Inferior parietal cortex (tissue), 1 donor: ENCODE measurements at regions not wholly inside any gene's neighbourhood (a gene's known extent, or its start where the extent isn't known, plus 50 kb on each side); places are given as distances from the start of the nearest gene placed in this dataset.

Experiments
- DNase-seq: peaks from one replicate; pipeline ENCODE4 v3.0.0-alpha.2; 2016; ENCODE audit errors: extremely low spot score

DNA sequence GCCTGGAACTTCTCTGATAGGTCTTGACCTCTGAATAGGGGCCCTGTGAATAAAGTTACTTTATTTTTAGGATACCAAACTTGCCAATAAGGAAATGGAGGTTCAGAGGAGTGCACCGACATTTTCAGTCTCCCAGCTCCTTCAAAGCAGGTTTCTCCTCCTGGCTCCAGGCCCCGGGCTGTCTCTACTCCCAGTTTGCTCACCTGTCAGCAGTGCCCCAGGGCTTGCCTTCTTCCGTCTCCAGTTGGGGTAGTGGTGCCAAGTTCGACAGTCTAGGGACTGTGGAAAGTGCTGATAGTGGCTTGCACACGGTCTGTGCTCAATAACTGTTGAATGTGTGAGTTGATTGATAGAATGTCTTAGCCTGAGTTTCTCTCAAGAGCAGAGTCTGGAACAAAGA, 149.2 kb downstream of the ACTL8 start:
- no peak for DNase-seq

DNA sequence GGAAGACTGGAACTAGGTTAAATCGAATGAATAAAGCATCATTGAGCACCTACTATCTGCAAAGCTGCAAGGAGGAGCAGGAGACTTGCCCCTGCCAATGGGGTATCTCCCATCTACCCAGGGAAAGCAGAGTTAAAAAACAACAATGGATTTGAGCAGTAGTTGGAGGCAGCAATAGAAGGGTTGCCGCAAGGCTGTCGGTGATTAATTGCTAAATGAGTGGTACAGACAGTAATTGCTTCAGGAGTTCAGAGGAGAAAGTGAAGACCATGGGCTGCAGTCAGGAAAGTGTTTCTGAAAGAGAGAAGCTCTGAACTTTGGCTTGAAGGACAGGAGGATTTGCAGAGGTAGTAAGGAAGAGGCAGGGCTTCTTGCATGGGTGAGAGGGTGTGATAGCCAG, 152.9 kb downstream of the ACTL8 start:
- no peak for DNase-seq

DNA sequence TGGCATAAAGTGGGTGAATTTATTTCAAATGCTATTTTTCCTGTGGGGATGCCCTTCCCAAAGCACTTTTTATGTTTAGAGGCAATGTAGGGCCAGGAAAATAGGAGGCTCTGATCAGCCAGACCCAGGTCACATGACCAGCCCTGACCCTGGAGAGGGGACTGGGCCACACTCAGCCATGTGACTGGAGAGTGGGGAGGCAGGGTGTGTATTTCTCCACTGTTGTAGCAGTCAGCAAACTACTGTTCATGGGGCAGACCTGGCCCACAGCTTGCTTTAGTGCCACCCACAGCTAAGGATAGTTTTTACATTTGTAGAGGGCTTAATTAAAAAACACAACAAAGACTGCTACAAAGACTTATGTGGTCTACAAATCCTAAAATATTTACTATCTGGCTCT, 153.8 kb downstream of the ACTL8 start:
- no peak for DNase-seq

- DNase-seq, result no peak
Measured at GRCh38 chr1:17909634-17910033, 154.5 kb downstream of the ACTL8 start.

DNA sequence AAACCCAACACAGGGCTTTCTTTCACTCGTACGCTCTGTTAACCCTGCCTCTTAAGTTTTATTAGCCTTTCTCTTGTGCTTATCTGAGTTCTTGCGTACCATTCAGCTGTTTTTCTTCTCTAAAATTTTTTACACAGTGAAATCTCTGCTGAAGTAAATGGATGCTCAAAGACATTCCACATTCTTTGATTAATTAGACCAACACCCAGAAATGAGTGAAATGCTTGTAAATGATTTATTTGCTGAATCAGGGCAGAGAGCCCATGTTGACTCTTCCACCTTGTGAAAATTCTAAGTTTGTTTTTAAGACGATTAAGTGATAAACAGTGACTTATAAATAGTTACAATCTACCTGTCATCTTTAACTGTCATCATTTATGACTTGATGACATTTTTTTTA, 156.7 kb downstream of the ACTL8 start:
- DNase-seq, result no peak

- no peak for DNase-seq
Measured at GRCh38 chr1:17912491-17912890, 157.4 kb downstream of the ACTL8 start.

DNA sequence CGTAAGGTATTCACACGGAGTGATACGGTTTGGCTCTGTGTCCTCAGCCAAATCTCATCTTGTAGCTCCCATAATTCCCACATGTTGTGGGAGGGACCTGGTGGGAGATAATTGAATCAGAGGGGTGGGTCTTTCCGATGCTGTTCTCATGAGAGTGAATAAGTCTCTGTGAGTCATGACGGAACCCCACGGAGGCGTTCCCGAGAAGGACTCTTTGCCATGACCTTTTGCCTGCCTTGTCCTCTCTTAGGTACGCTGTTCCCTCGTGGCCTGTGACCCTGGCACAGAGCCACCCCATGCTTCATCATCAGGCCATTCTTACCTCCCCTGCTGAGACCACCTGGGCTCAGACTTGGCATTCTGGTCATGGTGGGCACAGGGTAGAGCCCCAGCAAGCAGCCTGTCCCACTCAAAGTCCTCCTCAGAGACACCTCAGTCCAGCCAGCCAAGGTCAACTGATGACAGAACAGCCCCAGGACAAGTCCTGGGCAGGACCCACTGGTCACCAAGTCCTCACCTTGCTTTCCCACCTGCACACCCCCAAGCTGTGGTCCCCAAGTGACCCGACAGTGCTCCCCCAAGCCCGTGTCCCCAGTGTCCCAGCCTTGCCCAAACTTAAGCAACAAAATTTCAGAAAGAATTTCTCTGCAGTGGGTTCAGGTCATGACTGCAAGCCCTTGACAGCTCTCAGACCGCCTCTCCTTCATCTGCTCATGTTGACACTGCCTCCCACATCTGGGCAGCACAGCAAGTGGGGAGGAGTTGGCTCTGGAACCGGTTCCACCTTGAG, 158.4 kb downstream of the ACTL8 start:
- no peak for DNase-seq

- no peak for DNase-seq
Measured at GRCh38 chr1:17914131-17914530, 159.0 kb downstream of the ACTL8 start.

DNA sequence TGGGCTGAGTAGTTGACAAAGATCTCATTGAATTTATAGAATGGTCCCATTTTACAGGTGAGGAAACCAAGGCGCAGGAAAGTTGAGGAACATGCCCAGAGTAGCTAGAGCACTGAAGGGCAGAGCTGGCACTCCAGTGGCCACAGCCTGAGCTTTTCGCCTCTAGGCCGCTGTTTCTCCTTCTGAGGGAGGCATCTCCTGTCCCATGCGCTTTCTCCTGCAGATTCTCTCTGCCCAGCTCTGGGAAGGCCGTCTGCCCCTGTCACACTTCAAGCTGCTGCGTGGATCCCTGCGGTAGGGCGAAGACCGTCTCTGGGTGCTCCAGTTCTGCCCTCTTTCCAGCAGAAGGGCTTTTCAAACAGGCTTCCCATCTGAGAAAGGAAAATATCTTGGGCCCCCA, 159.9 kb downstream of the ACTL8 start:
- no peak for DNase-seq

DNA sequence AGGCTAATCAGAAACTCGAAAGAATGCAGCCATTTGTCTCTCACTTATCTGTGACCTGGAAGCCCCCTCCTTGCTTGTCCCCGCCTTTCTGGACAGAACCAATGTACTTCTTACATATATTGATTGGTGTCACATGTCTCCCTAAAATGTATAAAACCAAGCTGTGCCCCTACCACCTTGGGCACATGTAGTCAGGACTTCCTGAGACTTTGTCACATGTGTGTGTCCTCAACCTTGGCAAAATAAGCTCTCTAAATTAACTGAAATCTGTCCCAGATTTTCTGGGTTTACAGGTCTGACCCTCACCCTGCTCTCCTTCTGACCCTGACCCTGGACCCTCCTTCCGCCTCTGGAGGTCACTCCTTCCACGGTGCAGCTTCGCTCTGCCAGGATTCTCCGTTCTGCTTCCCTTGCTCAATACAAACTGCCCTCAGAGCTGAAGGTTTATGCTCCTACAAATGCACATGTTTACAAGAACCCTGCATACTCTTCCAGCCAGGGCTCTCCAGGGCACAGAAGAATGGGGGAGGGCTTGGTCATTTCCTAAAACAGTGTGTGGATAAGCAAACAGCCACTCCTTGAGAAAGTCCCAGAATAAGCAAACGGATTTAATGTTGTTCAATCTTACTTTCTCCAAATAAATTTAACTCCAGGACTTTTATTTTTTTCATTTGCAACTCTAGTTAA, 160.5 kb downstream of the ACTL8 start:
- DNase-seq, result no peak

GRCh38 chr1:17916702-17917101, 161.6 kb downstream of the ACTL8 start:
- DNase-seq, result no peak

- DNase-seq, result peak; percentile 40
Measured at GRCh38 chr1:17919525-17920439, 164.6 kb downstream of the ACTL8 start.

- DNase-seq, result peak; percentile 55
Measured at GRCh38 chr1:17920881-17921640, 165.9 kb downstream of the ACTL8 start.

- peak; percentile 68 for DNase-seq
Measured at GRCh38 chr1:17922833-17923232, 167.7 kb downstream of the ACTL8 start.

DNA sequence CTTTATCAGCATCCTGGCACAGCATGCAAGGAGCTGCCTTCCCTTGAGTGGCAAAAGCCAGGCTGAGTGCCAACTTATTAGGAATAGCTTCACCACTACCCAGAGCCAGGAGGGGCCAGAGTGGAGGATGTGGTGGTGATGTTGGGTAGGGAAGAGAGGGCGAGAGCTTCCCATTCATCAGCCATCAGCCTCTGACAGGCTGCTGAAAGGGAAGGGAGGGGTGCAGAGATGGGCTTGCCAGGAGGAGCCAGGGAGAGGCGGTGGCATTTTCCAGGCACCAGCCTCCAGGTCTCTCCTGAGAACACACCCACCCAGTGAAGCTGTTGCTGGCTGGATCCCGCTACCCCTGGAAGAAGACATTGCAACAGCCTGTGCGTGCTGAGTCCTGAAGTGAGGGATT, 168.5 kb downstream of the ACTL8 start:
- DNase-seq, result peak; percentile 23

DNA sequence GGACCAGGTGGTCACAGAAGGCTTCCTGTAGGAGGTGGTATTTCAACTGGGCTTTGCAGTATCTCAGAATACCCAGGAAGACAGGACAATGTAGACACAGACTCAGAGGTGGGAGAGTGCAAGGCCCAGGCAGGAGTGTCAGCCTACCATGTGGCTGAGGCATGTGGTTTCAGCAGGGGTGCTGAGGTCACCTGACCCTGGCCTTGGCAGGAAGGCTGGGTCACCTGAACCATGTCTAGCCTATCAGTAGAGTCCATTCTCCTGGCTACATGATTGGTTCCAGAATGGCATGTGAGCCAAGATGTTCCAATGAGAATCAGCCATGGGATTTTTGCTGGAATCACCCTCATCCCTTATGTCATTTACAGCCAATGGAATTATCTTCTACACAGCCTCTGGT, 169.4 kb downstream of the ACTL8 start:
- no peak for DNase-seq

DNA sequence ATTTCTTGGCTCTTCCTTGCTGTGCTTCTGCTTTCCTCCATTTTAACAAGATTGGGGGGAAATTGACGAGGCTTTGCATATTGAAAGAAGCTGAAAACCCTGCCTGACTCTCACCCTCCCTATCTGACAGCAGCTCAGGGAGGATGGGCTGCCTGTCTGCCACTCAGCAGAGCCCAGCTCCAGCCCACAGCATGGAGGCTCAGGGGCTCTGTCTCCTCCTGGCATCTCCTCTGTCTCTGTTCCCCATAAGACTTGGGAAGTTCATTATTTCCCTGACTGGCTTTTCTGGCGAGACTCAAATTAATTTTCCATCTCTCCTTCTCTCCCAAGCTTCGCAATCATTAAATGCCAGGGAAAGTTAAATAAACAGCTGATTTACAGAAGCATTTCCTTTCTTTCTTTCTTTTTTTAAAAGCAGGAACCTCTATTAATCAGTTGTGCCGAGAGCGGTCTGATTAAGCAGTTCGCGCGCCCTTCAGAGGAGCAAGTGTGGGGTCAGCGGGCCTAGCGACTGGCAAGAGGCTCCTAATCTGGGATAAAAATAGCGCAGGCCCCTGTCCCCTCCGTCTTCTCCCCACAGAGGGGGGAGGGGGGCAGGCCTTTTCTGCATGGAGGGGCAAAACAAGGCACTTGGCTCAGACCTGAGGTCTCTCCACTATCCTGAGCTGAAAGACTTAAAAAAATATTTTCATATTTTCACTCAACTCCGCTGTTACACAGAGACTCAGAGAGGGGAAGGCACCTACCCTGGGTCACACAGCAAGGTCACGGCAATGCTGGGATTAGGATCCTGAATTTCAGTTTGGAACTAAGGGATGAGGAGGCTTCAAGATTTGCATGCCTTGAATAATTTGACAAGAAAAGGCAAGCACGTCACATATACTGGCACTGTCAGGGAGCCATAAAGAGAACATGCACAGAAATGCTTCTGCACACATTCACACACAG, 170.4 kb downstream of the ACTL8 start:
- DNase-seq, result no peak

GRCh38 chr1:17926906-17927305, 171.8 kb downstream of the ACTL8 start:
- no peak for DNase-seq

GRCh38 chr1:17927952-17928351, 172.8 kb downstream of the ACTL8 start:
- DNase-seq, result no peak

DNA sequence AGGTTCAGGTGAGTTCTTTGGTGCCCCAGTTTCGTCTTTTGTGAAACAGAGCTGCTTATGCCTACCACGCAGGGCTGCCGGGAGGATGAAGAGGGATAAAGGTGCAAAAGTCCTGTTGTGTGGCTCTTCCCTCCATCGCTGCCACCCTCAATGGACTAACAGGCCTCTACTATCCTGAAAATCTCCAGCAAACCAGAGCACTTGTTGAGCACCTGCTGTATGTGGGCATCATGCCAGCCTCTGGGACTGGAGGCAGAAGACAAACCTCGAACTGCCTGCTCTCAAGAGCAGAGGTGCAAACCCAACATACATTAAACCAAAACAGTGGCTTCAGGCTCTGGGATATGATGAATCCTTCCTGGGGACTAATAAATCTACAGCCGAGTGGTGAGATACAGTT, 174.1 kb downstream of the ACTL8 start:
- no peak for DNase-seq
